ENCODE measurements at regions not wholly inside any gene's neighbourhood (a gene's known extent, or its start where the extent isn't known, plus 50 kb on each side); places are given as distances from the start of the nearest gene placed in this dataset.

DNA sequence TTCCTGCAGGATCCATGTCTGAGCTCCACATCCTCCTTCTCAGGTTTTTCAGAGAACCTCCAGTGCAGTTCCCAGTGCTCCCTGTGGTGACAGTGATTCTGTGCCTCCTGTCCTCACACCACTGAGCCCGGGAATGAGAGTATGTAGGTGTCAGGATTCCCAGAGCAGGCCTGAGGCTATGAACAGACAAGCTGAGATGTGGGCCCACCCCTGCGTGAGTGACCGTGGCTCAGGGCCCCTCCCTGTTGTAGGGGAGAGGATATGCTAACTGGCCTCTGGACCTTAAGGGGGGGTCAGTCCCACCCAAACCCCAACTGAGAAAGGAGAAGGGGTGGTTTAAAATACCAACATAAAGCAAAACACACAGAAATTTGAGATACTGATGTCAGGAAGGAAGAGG is 104.8 kb upstream of the RAB12 start:
- TF ChIP-seq POLR2A (IDR thresholded peaks at IDR 0.05) = no peak
- TF ChIP-seq, protein P1, sequence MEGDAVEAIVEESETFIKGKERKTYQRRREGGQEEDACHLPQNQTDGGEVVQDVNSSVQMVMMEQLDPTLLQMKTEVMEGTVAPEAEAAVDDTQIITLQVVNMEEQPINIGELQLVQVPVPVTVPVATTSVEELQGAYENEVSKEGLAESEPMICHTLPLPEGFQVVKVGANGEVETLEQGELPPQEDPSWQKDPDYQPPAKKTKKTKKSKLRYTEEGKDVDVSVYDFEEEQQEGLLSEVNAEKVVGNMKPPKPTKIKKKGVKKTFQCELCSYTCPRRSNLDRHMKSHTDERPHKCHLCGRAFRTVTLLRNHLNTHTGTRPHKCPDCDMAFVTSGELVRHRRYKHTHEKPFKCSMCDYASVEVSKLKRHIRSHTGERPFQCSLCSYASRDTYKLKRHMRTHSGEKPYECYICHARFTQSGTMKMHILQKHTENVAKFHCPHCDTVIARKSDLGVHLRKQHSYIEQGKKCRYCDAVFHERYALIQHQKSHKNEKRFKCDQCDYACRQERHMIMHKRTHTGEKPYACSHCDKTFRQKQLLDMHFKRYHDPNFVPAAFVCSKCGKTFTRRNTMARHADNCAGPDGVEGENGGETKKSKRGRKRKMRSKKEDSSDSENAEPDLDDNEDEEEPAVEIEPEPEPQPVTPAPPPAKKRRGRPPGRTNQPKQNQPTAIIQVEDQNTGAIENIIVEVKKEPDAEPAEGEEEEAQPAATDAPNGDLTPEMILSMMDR (IDR thresholded peaks at IDR 0.05) = no peak
